GF-D8 (cell line): ENCODE measurements at regions not wholly inside any gene's neighbourhood (a gene's known extent, or its start where the extent isn't known, plus 50 kb on each side); places are given as distances from the start of the nearest gene placed in this dataset.

Experiments
- DNase-seq: peaks from one replicate; lab custom pipeline; 2025; lab: John Stamatoyannopoulos, UW

DNA sequence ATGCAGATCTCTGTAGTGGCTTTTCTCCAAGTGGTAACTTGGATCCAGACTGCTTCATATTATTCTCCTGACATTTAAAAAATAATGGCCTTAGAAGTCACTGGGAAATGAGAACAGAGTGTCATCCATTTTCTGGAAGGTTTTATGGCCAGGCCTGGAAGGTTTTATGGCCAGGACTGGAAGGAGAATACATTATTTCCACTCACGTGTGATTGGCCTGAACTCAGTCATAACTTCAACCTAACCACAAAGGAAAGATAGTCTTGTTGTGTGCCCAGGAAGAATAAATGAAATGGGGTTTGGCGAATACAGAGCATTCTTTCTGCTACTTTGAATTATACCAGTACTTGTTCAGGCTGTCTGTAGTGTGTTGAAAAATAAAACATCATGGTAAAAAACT is 360.9 kb downstream of the GPAM start:
- DNase-seq, result no peak

DNA sequence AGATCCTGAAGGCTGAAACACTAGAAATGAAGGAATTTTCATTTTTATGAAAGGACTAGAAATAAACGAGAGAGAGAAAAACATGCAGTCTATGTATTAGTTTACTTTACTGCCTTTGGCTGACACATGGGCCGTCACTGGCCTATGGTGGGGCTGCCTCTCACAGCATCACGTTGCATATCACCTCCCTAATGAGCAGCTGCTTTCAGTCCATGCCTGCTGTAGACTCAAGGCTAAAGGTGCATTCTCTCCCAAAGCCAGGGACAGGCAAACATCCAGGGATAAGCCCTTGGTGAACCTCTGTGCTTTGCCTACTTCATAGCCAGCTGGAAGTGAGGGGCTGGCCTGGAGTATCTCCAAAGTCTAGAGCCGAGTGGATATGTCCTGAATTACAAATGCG is 359.4 kb downstream of the GPAM start:
- DNase-seq, result no peak

DNA sequence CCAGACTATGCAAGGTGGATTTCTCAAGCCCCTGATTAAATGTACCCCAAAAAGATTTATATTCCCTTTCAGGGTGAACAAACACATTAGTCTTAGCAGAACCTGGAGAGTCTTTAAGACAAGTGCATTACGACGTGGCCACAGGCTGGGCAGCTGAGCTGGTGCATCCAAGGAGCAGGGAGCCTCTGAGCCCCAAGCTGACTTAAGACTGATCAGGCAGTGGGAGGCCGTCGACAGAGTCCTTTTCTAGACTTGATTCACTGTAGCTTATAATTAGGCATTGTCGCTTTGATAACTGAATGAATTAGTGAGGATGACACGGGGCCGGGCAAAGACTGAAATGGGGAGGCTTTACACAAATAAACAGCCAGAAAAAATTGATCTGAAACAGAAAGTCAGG is 353.2 kb downstream of the GPAM start:
- no peak for DNase-seq

DNA sequence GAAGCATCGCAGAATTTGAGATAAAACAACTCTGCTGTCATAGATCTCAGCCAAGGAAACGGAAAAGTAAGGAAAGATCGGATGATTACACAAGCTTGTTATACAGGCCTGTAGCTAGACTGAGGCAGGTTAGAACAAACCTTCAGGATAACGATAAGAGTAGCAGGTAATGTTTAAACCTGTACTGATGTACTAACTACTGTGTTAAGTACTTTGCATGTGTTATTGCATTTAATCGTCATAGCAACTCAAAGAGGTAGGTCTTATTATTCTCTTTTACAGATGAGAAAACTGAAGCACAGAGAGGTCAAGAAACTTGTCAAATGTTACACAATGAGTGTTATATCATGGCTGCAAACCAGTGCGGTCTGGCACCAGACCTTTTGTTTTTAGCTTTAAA is 352.5 kb downstream of the GPAM start:
- no peak for DNase-seq

GRCh38 chr10:111833251-111833650 is 350.3 kb downstream of the GPAM start:
- no peak for DNase-seq

GRCh38 chr10:111835574-111835973 is 348.0 kb downstream of the GPAM start:
- no peak for DNase-seq

DNA sequence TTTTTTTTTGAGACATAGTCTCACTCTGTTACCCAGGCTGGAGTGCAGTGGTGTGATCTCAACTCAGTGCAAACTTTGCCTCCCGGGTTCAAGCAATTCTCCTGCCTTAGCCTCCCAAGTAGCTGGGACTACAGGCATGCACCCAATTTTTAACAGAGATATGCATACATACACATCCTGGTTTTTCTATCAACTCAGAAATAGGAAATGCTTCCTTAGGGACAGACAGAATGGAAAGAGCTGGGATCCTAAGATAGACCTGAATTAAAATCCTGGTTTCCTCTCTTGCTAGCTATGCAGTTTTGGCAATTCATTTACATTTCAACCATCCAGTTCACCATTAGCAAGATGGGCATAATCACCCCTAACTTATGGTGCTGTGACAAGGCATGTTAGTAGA is 347.5 kb downstream of the GPAM start:
- no peak for DNase-seq

DNA sequence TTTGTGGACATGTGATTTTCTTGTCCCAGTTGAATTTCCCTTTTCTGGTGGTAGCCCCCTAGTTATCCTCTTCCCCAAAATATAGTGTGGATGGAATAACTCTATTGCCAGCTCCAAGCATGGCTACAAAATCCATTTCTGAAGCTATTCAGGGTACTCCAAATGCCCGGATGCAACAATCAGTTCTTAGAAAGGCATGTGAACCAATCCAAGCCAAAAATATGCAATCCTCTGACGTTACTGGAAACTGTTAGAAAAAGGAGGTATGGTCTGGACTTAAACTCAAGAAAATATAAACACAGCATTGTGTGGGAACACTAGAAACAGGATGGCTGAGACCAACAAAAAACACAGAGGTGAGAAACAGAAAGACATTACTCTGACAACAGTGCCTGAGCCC is 347.0 kb downstream of the GPAM start:
- DNase-seq, result no peak

- no peak for DNase-seq
Observed at GRCh38 chr10:111837086-111837485, 346.5 kb downstream of the GPAM start.

DNA sequence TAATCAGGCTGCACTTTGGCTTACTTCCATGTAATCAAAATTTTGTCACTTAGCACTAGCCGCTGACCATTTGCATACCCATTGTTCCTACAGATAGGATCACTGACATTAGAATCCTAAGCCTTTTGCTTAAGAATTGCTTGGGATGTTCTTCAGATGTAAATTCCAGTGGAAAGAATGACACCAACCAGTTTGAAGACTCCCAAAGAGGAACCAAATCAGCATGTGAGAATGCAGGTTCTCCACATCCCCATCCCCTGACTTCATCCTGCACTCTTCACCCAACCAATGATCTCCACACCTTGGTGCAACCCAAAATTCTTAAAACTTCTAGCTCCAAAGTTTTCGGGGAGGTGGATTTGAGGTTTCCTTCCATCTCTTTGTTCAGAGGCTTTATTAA is 345.6 kb downstream of the GPAM start:
- no peak for DNase-seq

DNA sequence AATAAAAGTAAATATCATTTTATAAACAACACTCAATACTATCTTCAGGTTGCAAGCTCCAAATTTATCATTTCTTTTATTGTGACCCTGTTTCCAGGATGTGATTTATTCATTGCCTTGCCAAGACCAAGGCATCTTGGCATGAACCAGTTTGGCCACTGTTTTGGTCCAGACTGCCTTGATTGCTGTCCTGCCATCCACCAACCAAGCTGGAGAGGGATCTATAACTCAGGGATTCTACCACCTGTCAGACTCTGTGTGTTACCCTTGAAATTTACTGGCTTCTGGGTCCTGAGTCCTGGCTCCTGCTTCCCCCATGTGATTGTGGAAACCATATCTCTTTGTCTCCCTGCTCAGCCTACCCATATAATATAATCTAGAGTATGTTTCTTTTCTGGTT is 343.0 kb downstream of the GPAM start:
- DNase-seq, result no peak

- no peak for DNase-seq
Observed at GRCh38 chr10:111852801-111853200, 330.8 kb downstream of the GPAM start.

- no peak for DNase-seq
Observed at GRCh38 chr10:111856631-111857030, 326.9 kb downstream of the GPAM start.

GRCh38 chr10:111865550-111865949 is 318.0 kb downstream of the GPAM start:
- no peak for DNase-seq

- no peak for DNase-seq
Observed at GRCh38 chr10:111871458-111871857, 312.1 kb downstream of the GPAM start.

- no peak for DNase-seq
Observed at GRCh38 chr10:111872591-111872990, 311.0 kb downstream of the GPAM start.

- no peak for DNase-seq
Observed at GRCh38 chr10:111873041-111873440, 310.5 kb downstream of the GPAM start.

DNA sequence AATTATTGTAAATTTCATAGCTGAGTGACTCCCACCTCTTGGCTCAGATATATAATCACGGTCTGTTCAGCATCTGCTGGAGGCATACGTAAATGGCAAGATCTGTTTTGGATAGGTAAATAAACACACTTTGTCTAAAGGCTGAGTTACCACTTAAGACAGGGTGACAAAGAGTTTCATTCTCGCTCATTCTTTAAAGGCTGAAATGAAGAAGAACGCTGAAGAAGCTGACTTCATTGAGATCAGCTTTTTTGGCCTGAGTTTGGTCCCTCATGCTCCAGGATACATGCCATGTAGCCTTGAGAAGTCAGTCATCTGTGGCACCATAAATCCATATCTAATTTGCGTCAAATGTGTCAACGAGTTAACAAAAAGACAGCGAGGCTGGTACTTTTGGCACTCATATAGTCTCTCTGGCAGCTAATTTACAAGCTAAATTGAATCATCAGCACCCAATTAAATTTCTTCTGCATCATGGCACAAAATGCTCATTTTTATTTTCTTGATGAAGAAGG is 309.9 kb downstream of the GPAM start:
- DNase-seq, result no peak

- DNase-seq, result no peak
Observed at GRCh38 chr10:111874576-111874975, 309.0 kb downstream of the GPAM start.

GRCh38 chr10:111875725-111876124 is 307.8 kb downstream of the GPAM start:
- no peak for DNase-seq

DNA sequence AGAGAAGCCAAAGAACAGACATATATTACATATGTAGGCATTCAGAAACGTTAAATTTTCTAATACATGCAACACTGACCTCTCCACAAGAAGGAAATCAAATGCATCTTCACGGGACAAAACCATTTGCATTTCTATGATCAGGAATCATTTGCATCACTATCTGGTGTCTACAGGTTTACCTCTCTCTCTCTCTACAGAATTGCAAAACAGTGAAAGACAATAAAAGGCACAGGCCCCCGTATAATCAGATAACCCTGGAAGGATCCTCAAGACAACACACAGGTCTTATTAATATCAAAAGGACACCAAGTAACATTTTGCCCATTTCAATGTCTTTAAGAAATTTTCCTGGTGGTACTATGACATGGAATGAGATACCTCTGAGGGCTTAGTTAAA is 306.3 kb downstream of the GPAM start:
- no peak for DNase-seq

- DNase-seq, result no peak
Observed at GRCh38 chr10:111879969-111880368, 303.6 kb downstream of the GPAM start.

- DNase-seq, result no peak
Observed at GRCh38 chr10:111885046-111885445, 298.5 kb downstream of the GPAM start.

- DNase-seq, result no peak
Observed at GRCh38 chr10:111885919-111886318, 297.6 kb downstream of the GPAM start.

- no peak for DNase-seq
Observed at GRCh38 chr10:111887266-111887665, 296.3 kb downstream of the GPAM start.
